Left ventricle myocardium inferior (tissue), 1 donor: ENCODE measurements at regions not wholly inside any gene's neighbourhood (a gene's known extent, or its start where the extent isn't known, plus 50 kb on each side); places are given as distances from the start of the nearest gene placed in this dataset.
"Not testable (repeated sequence)": the region's sequence is repeated elsewhere in the genome, so short reads cannot be mapped to it uniquely, and the experiment has no call there.

ENCODE experiments used
- DNase-seq: peaks from one replicate; pipeline ENCODE4 v3.0.0-alpha.2; 2020
- H3K27ac ChIP-seq: fragments of 200-600 bp; replicated peaks from 2 replicates; pipeline ENCODE4 v1.8.0; 2021
- H3K27me3 ChIP-seq: fragments of 200-600 bp; 2 replicates; pipeline ENCODE4 v1.8.0; 2021; ENCODE audit warnings: low read depth
- H3K36me3 ChIP-seq: fragments of 200-600 bp; 2 replicates; pipeline ENCODE4 v1.8.0; 2021
- H3K4me1 ChIP-seq: fragments of 200-600 bp; 2 replicates; pipeline ENCODE4 v1.8.0; 2021
- H3K4me3 ChIP-seq: fragments of 200-600 bp; 2 replicates; pipeline ENCODE4 v1.8.0; 2021; ENCODE audit warnings: mild to moderate bottlenecking, moderate library complexity
- H3K9me3 ChIP-seq: fragments of 200-600 bp; replicated peaks from 2 replicates; pipeline ENCODE4 v1.8.0; 2021
- CTCF ChIP-seq: fragments of 200-600 bp; IDR thresholded peaks from 2 replicates; pipeline ENCODE4 v1.8.0; 2021; ENCODE audit warnings: antibody characterized with exemption, mild to moderate bottlenecking, borderline replicate concordance
- intact Hi-C: fragments of 100-400 bp; cut with micrococcal nuclease; formaldehyde crosslinking; loops from one replicate; pipeline ENCODE4 v1.11.0; 2022
- donor health status: DM: no; HTN: yes; CAD: no; lungs with severe emphysema.

- Histone ChIP-seq H3K9me3 (no peaks in the 10 kb centered on the region), H3K27me3 (no peaks in the 10 kb centered on the region), H3K4me3 (no peak overlapping the region), H3K36me3 (no peaks in the 10 kb centered on the region), H3K27ac (no peak overlapping the region), H3K4me1 (peaks cover 10% of the 10 kb centered on the region)
- intact Hi-C loops = no loop called here
- no peak for DNase-seq
- no peak for TF ChIP-seq CTCF
These were observed 105.1 kb upstream of the ZEB1 start for GRCh38 chr10:31213959-31214358.

- no peaks in the 10 kb centered on the region for H3K9me3 ChIP-seq
- no peak overlapping the region for H3K27ac ChIP-seq
- TF ChIP-seq CTCF = no peak
- no peak overlapping the region for H3K4me3 ChIP-seq
- no peaks in the 10 kb centered on the region for H3K27me3 ChIP-seq
- H3K36me3 ChIP-seq = no peaks in the 10 kb centered on the region
- DNase-seq = no peak
- intact Hi-C loops = no loop called here
- no peaks in the 10 kb centered on the region for H3K4me1 ChIP-seq
These were observed 104.0 kb upstream of the ZEB1 start for GRCh38 chr10:31215052-31215451.

GRCh38 chr10:31219306-31219705 is 99.7 kb upstream of the ZEB1 start:
- intact Hi-C loops = no loop called here
- no peak for DNase-seq
- Histone ChIP-seq H3K4me3 (no peak overlapping the region), H3K9me3 (peaks cover 10% of the 10 kb centered on the region), H3K27ac (no peak overlapping the region), H3K27me3 (no peaks in the 10 kb centered on the region), H3K36me3 (no peaks in the 10 kb centered on the region), H3K4me1 (no peaks in the 10 kb centered on the region)
- no peak for TF ChIP-seq CTCF

GRCh38 chr10:31228780-31229179 is 90.2 kb upstream of the ZEB1 start:
- H3K36me3 ChIP-seq, H3K4me1 ChIP-seq, intact Hi-C loops, H3K4me3 ChIP-seq, H3K27me3 ChIP-seq, H3K27ac ChIP-seq, DNase-seq, H3K9me3 ChIP-seq: not testable (repeated sequence)

- no peak for TF ChIP-seq CTCF
- no peak overlapping the region for H3K27ac ChIP-seq
- no peaks in the 10 kb centered on the region for H3K36me3 ChIP-seq
- peaks cover 32% of the 10 kb centered on the region for H3K9me3 ChIP-seq
- no peak for DNase-seq
- H3K4me1 ChIP-seq = no peaks in the 10 kb centered on the region
- H3K4me3 ChIP-seq = no peak overlapping the region
- intact Hi-C loops = no loop called here
- H3K27me3 ChIP-seq = no peaks in the 10 kb centered on the region
These were observed 79.1 kb upstream of the ZEB1 start for GRCh38 chr10:31239961-31240360.

GRCh38 chr10:31242902-31243301 is 76.1 kb upstream of the ZEB1 start:
- Histone ChIP-seq H3K27me3 (no peaks in the 10 kb centered on the region), H3K27ac (no peak overlapping the region), H3K9me3 (peaks cover 11% of the 10 kb centered on the region), H3K36me3 (no peaks in the 10 kb centered on the region), H3K4me1 (no peaks in the 10 kb centered on the region), H3K4me3 (no peak overlapping the region)
- intact Hi-C loops = no loop called here
- DNase-seq = no peak
- no peak for TF ChIP-seq CTCF

- intact Hi-C loops, H3K4me3 ChIP-seq, DNase-seq, H3K27ac ChIP-seq, H3K4me1 ChIP-seq, H3K36me3 ChIP-seq, H3K27me3 ChIP-seq: not testable (repeated sequence)
- H3K9me3 ChIP-seq = peaks cover 37% of the 10 kb centered on the region
These were observed 67.9 kb upstream of the ZEB1 start for GRCh38 chr10:31251118-31251517.
